DND-41 (cell line): ENCODE measurements at regions not wholly inside any gene's neighbourhood (a gene's known extent, or its start where the extent isn't known, plus 50 kb on each side); places are given as distances from the start of the nearest gene placed in this dataset.

Experiments
- ATAC-seq: fragments of 200-7000 bp; cut with Tn5 transposase; 3 replicates; pipeline ENCODE4 v1.9.1; 2021; ENCODE audit warnings: low read depth; ENCODE audit not compliant: insufficient read depth
- DNase-seq: peaks from one replicate; pipeline ENCODE4 v3.0.0-alpha.2; 2020
- H2AFZ ChIP-seq: 2 replicates; pipeline ENCODE4 v1.6.0; 2012; ENCODE audit warnings: low read depth, low read length
- H3K27ac ChIP-seq: 2 replicates; pipeline ENCODE4 v1.5.1; 2012; ENCODE audit warnings: low read length, inconsistent platforms
- H3K27me3 ChIP-seq: fragments of 200-600 bp; sonication (generic); 2 replicates; pipeline ENCODE4 v1.6.0; 2012; ENCODE audit warnings: low read length, mild to moderate bottlenecking, inconsistent platforms; ENCODE audit not compliant: insufficient read depth, poor library complexity
- H3K36me3 ChIP-seq: 2 replicates; pipeline ENCODE4 v1.5.1; 2012; ENCODE audit warnings: low read length, inconsistent platforms; ENCODE audit not compliant: insufficient read depth
- H3K4me1 ChIP-seq: 2 replicates; pipeline ENCODE4 v1.5.1; 2012; ENCODE audit warnings: mild to moderate bottlenecking, low read length; ENCODE audit not compliant: insufficient read depth
- H3K4me2 ChIP-seq: 2 replicates; pipeline ENCODE4 v1.6.0; 2012; ENCODE audit warnings: mild to moderate bottlenecking, moderate library complexity, low read length, inconsistent platforms; ENCODE audit not compliant: insufficient read depth
- H3K4me3 ChIP-seq, 2 experiments: fragments of 200-600 bp in 1 of 2; shearing (Covaris generic) in 1 of 2; 2 replicates each; pipeline ENCODE4 v1.5.1; 2012 to 2016; ENCODE audit warnings: inconsistent platforms in 2 of 2, low read length in 2 of 2, mild to moderate bottlenecking in 2 of 2, low read depth in 1 of 2, moderate library complexity in 1 of 2
- H3K79me2 ChIP-seq: 2 replicates; pipeline ENCODE4 v1.6.0; 2012; ENCODE audit warnings: low read length, inconsistent platforms; ENCODE audit not compliant: insufficient read depth
- H3K9ac ChIP-seq: 2 replicates; pipeline ENCODE4 v1.6.0; 2012; ENCODE audit warnings: low read depth, mild to moderate bottlenecking, inconsistent platforms, low read length, moderate library complexity
- H3K9me3 ChIP-seq: 2 replicates; pipeline ENCODE4 v1.5.1; 2012; ENCODE audit warnings: low read length, moderate library complexity, mild to moderate bottlenecking, inconsistent platforms; ENCODE audit not compliant: insufficient read depth, severe bottlenecking
- H4K20me1 ChIP-seq: 2 replicates; pipeline ENCODE4 v1.6.0; 2012; ENCODE audit warnings: low read length; ENCODE audit not compliant: insufficient read depth
- CTCF ChIP-seq: IDR thresholded peaks from 2 replicates; pipeline ENCODE4 v1.5.1; 2012; ENCODE audit warnings: borderline replicate concordance, low read length, moderate library complexity, mild to moderate bottlenecking; ENCODE audit not compliant: poor library complexity, severe bottlenecking; ENCODE audit errors: extremely low read depth
- EZH2 ChIP-seq: IDR thresholded peaks from 3 replicates; pipeline ENCODE4 v1.6.1; 2012; ENCODE audit warnings: borderline replicate concordance, low read depth, mild to moderate bottlenecking, moderate library complexity, low read length, inconsistent platforms; ENCODE audit not compliant: severe bottlenecking

GRCh38 chr13:33636955-33637670 is 180.8 kb upstream of the RFC3 start:
- no peak overlapping the region for H2AFZ ChIP-seq
- no peak for TF ChIP-seq CTCF
- TF ChIP-seq EZH2 = no peak
- no peak overlapping the region for H3K4me3 ChIP-seq
- no peaks in the 10 kb centered on the region for H3K9me3 ChIP-seq
- H4K20me1 ChIP-seq = no peaks in the 10 kb centered on the region
- no peaks in the 10 kb centered on the region for H3K4me1 ChIP-seq
- H3K4me2 ChIP-seq = no peak overlapping the region
- no peak overlapping the region for H3K27ac ChIP-seq
- H3K27me3 ChIP-seq = no peaks in the 10 kb centered on the region
- no peak for ATAC-seq
- no peak overlapping the region for H3K9ac ChIP-seq
- H3K36me3 ChIP-seq = no peaks in the 10 kb centered on the region
- no peaks in the 10 kb centered on the region for H3K79me2 ChIP-seq
- DNase-seq = no peak

GRCh38 chr13:33637978-33638743 is 179.8 kb upstream of the RFC3 start:
- DNase-seq = no peak
- no peaks in the 10 kb centered on the region for H3K9me3 ChIP-seq
- TF ChIP-seq CTCF (no peak), EZH2 (no peak)
- no peaks in the 10 kb centered on the region for H3K36me3 ChIP-seq
- H3K4me2 ChIP-seq = no peak overlapping the region
- no peak for ATAC-seq
- H3K4me1 ChIP-seq = no peaks in the 10 kb centered on the region
- H4K20me1 ChIP-seq = no peaks in the 10 kb centered on the region
- no peak overlapping the region for H2AFZ ChIP-seq
- H3K4me3 ChIP-seq = no peak overlapping the region
- no peak overlapping the region for H3K27ac ChIP-seq
- no peaks in the 10 kb centered on the region for H3K27me3 ChIP-seq
- H3K79me2 ChIP-seq = no peaks in the 10 kb centered on the region
- no peak overlapping the region for H3K9ac ChIP-seq

GRCh38 chr13:33639158-33639557 is 178.8 kb upstream of the RFC3 start:
- H3K9ac ChIP-seq = no peak overlapping the region

More at GRCh38 chr13:33639158-33639557, 178.8 kb upstream of the RFC3 start:
- H3K36me3 ChIP-seq = no peaks in the 10 kb centered on the region
- no peak overlapping the region for H3K4me2 ChIP-seq
- H3K4me1 ChIP-seq = no peaks in the 10 kb centered on the region
- H4K20me1 ChIP-seq = no peaks in the 10 kb centered on the region
- H2AFZ ChIP-seq = no peak overlapping the region
- no peak for TF ChIP-seq EZH2
- TF ChIP-seq CTCF = no peak
- ATAC-seq = no peak
- no peak overlapping the region for H3K4me3 ChIP-seq
- no peaks in the 10 kb centered on the region for H3K79me2 ChIP-seq
- no peak overlapping the region for H3K27ac ChIP-seq
- H3K9me3 ChIP-seq = no peaks in the 10 kb centered on the region
- DNase-seq = no peak
- H3K27me3 ChIP-seq = no peaks in the 10 kb centered on the region
